Type B pancreatic cell (in vitro differentiated cells): ENCODE measurements at regions not wholly inside any gene's neighbourhood (a gene's known extent, or its start where the extent isn't known, plus 50 kb on each side); places are given as distances from the start of the nearest gene placed in this dataset.

Experiments used
- DNase-seq: peaks from one replicate; pipeline ENCODE4 v3.0.0; 2021; ENCODE audit warnings: mixed read lengths; ENCODE audit not compliant: unreplicated experiment; ENCODE audit errors: extremely low spot score
- H3K27ac Mint-ChIP-seq: 2 replicates; pipeline ENCODE4 v1.8.0; 2021; ENCODE audit warnings: mild to moderate bottlenecking, mixed read lengths
- H3K27me3 Mint-ChIP-seq: 2 replicates; pipeline ENCODE4 v1.8.0; 2021; ENCODE audit warnings: mixed read lengths
- H3K36me3 Mint-ChIP-seq: 2 replicates; pipeline ENCODE4 v1.8.0; 2021; ENCODE audit warnings: mixed read lengths
- H3K4me1 Mint-ChIP-seq: one replicate; pipeline ENCODE4 v1.8.0; 2021; ENCODE audit warnings: mixed read lengths; ENCODE audit not compliant: unreplicated experiment
- H3K4me3 Mint-ChIP-seq: 2 replicates; pipeline ENCODE4 v1.8.0; 2021; ENCODE audit warnings: mild to moderate bottlenecking, mixed read lengths
- H3K9me3 Mint-ChIP-seq: 2 replicates; pipeline ENCODE4 v1.8.0; 2021; ENCODE audit warnings: mixed read lengths
- CTCF ChIP-seq: fragments of 200-600 bp; sonication (generic); conservative IDR thresholded peaks from 2 replicates; pipeline ENCODE4 v1.5.0; 2021; ENCODE audit warnings: antibody characterized with exemption, mild to moderate bottlenecking

GRCh38 chr10:43760514-43760913 lies 111.8 kb upstream of the ZNF32 start:
- H3K9me3 Mint-ChIP-seq = no peaks in the 10 kb centered on the region
- no peak for DNase-seq
- no peak overlapping the region for H3K4me3 Mint-ChIP-seq
- no peaks in the 10 kb centered on the region for H3K27me3 Mint-ChIP-seq
- no peaks in the 10 kb centered on the region for H3K36me3 Mint-ChIP-seq
- H3K4me1 Mint-ChIP-seq = peaks cover 4% of the 10 kb centered on the region
- no peak overlapping the region for H3K27ac Mint-ChIP-seq
- TF ChIP-seq CTCF = no peak

- H3K27ac Mint-ChIP-seq = no peak overlapping the region
- H3K36me3 Mint-ChIP-seq = no peaks in the 10 kb centered on the region
- no peaks in the 10 kb centered on the region for H3K27me3 Mint-ChIP-seq
- H3K4me3 Mint-ChIP-seq = no peak overlapping the region
- TF ChIP-seq CTCF = no peak
- no peaks in the 10 kb centered on the region for H3K9me3 Mint-ChIP-seq
- peaks cover 4% of the 10 kb centered on the region for H3K4me1 Mint-ChIP-seq
- no peak for DNase-seq
Observed at GRCh38 chr10:43759216-43759615, 110.5 kb upstream of the ZNF32 start.

GRCh38 chr10:43756341-43756740 lies 107.7 kb upstream of the ZNF32 start:
- H3K9me3 Mint-ChIP-seq = no peaks in the 10 kb centered on the region
- H3K36me3 Mint-ChIP-seq = no peaks in the 10 kb centered on the region
- no peak overlapping the region for H3K27ac Mint-ChIP-seq
- DNase-seq = no peak
- no peak for TF ChIP-seq CTCF
- peaks cover 4% of the 10 kb centered on the region for H3K4me1 Mint-ChIP-seq
- no peaks in the 10 kb centered on the region for H3K27me3 Mint-ChIP-seq
- H3K4me3 Mint-ChIP-seq = no peak overlapping the region

GRCh38 chr10:43754569-43755260 lies 106.0 kb upstream of the ZNF32 start:
- Mint-ChIP-seq H3K27me3 (no peaks in the 10 kb centered on the region), H3K4me1 (peaks cover 4% of the 10 kb centered on the region), H3K4me3 (no peak overlapping the region), H3K9me3 (no peaks in the 10 kb centered on the region), H3K36me3 (no peaks in the 10 kb centered on the region), H3K27ac (no peak overlapping the region)
- DNase-seq = no peak
- no peak for TF ChIP-seq CTCF

GRCh38 chr10:43753397-43754061 lies 104.8 kb upstream of the ZNF32 start:
- Mint-ChIP-seq H3K36me3 (no peaks in the 10 kb centered on the region), H3K9me3 (no peaks in the 10 kb centered on the region), H3K27ac (no peak overlapping the region), H3K27me3 (peaks cover 5% of the 10 kb centered on the region), H3K4me1 (peaks cover 4% of the 10 kb centered on the region), H3K4me3 (no peak overlapping the region)
- no peak for TF ChIP-seq CTCF
- no peak for DNase-seq
